Fibroblast of skin of abdomen (primary cell): ENCODE measurements at regions not wholly inside any gene's neighbourhood (a gene's known extent, or its start where the extent isn't known, plus 50 kb on each side); places are given as distances from the start of the nearest gene placed in this dataset.
"Not testable (repeated sequence)": the region's sequence is repeated elsewhere in the genome, so short reads cannot be mapped to it uniquely, and the experiment has no call there.

Source experiments
- DNase-seq: peaks from one replicate; pipeline ENCODE4 v3.0.0-alpha.2; 2013

GRCh38 chr12:27861428-27862167, 81.6 kb upstream of the MANSC4 start:
- DNase-seq = no peak

DNA sequence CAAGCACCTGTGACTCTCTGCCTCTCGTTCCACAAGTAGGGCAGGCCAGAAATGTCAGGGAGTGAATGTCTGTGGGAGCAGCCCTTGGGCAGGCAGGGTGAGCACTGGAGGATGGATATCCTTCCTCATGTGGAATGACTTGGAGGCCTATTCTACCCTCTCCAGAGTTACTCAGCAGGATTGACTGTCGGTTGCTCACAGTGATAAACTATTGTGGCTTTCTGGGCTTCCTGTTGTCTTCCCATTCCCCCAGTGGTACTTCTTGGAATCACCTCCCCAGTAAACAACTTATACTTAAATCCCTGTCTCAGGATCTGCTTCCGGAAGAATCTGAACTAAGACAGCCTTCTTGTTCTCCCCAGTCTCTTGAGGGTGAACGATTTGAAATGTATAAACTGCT, 79.6 kb upstream of the MANSC4 start:
- DNase-seq = no peak

DNA sequence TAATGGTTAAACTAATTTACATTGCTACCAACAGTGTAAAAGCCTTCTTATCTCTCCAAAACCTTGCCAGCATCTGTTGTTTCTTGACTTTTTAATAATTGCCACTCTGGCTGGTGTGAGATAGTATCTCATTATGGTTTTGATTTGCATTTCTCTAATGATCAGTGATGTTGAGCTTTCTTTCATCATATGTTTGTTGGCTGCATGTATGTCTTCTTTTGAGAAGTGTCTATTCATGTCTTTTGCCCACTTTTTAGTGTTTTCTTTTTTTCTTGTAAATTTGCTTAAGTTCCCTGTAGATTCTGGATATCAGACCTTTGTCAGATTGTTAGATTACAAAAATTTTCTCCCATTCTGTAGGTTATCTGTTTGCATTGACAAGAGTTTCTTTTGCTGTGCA, 77.0 kb upstream of the MANSC4 start:
- not testable (repeated sequence) for DNase-seq

DNA sequence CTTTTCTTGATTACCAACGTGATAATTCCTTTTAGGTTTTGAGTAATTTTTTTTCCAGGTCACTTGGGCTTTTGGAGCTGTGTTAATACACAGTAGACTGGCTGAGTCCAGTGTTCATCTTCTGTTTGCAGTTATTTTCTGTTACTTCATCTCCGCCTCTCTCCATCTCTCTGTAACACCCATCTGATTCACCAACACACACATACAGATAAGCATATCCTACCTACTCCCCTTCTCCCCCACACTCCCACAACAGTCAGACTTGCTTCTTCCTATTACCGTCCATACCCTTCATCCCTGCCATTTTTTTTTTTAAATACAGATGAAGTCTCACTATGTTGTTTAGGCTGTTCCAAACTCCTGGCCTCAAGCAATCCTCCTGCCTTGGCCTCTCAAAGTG, 72.7 kb upstream of the MANSC4 start:
- no peak for DNase-seq
